ENCODE measurements at regions not wholly inside any gene's neighbourhood (a gene's known extent, or its start where the extent isn't known, plus 50 kb on each side); places are given as distances from the start of the nearest gene placed in this dataset.

GRCh38 chr10:88164471-88164870, 301.0 kb downstream of the PTEN start:
- in situ Hi-C loops (cut with HindIII; ENCODE audit: low pct_unique_long_range_greater_than_20kb, low sequenced_read_pairs): no loop called here
- H3K4me1 ChIP-seq (ENCODE audit: control insufficient read depth, insufficient read depth, low read length): no peaks in the 10 kb centered on the region
- H3K9me3 ChIP-seq (ENCODE audit: control insufficient read depth, insufficient read depth, low read depth, low read length): no peaks in the 10 kb centered on the region
- TF ChIP-seq CTCF (IDR thresholded peaks at IDR 0.05) (no peak), TCF7L2 (IDR thresholded peaks at IDR 0.05; ENCODE audit: low read depth, low read length) (no peak)
- TF ChIP-seq, protein P1, sequence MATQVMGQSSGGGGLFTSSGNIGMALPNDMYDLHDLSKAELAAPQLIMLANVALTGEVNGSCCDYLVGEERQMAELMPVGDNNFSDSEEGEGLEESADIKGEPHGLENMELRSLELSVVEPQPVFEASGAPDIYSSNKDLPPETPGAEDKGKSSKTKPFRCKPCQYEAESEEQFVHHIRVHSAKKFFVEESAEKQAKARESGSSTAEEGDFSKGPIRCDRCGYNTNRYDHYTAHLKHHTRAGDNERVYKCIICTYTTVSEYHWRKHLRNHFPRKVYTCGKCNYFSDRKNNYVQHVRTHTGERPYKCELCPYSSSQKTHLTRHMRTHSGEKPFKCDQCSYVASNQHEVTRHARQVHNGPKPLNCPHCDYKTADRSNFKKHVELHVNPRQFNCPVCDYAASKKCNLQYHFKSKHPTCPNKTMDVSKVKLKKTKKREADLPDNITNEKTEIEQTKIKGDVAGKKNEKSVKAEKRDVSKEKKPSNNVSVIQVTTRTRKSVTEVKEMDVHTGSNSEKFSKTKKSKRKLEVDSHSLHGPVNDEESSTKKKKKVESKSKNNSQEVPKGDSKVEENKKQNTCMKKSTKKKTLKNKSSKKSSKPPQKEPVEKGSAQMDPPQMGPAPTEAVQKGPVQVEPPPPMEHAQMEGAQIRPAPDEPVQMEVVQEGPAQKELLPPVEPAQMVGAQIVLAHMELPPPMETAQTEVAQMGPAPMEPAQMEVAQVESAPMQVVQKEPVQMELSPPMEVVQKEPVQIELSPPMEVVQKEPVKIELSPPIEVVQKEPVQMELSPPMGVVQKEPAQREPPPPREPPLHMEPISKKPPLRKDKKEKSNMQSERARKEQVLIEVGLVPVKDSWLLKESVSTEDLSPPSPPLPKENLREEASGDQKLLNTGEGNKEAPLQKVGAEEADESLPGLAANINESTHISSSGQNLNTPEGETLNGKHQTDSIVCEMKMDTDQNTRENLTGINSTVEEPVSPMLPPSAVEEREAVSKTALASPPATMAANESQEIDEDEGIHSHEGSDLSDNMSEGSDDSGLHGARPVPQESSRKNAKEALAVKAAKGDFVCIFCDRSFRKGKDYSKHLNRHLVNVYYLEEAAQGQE (IDR thresholded peaks at IDR 0.05; ENCODE audit: insufficient read depth in 1 of 2, low read depth in 2 of 2, low read length in 1 of 2): no peak
- DNase-seq (ENCODE audit: low read depth, low spot score) (no peak), ATAC-seq (no peak)
- ChIA-PET POLR2A (no interaction called here), CTCF (no interaction called here)
- no peak overlapping the region for H3K4me3 ChIP-seq (ENCODE audit: low read depth in 2 of 2, low read length in 2 of 2)
- 0 out of 2 replicates have a peak overlapping the region, but pooled peaks have one; percentile 8 for H3K27ac ChIP-seq (ENCODE audit: low read length)
- intact Hi-C loops (cut with micrococcal nuclease; ENCODE audit: unreplicated experiment): no loop called here
- no peaks in the 10 kb centered on the region for H3K27me3 ChIP-seq (ENCODE audit: control insufficient read depth, insufficient read depth, low read length)
- H3K36me3 ChIP-seq (ENCODE audit: control insufficient read depth, insufficient read depth, low read length): no peaks in the 10 kb centered on the region
- BruUV-seq (replicated peaks): no TSS peak

DNA sequence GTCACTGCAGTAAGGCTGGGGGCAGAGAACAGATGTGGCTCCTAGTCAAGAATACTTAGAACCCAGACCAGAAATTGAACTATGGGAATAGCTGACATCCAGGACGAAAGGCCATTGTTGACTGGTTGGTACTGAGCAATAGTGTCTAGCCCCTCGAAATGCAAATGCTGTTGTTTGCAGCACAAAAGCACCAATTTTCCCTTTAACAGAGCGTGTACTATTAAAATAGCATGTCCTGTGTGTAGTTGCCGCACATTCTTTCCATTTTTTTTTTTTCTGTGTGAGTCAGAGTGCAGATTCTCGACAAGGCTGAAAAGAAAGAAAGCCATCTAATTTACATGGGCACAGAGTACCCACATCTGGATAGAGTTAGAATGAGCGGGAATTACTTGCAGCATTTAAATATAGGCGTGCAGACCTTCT, 302.4 kb downstream of the PTEN start:
- no peak overlapping the region for H3K27ac ChIP-seq (ENCODE audit: low read length)
- H3K27me3 ChIP-seq (ENCODE audit: control insufficient read depth, insufficient read depth, low read length): no peaks in the 10 kb centered on the region
- in situ Hi-C loops (cut with HindIII; ENCODE audit: low pct_unique_long_range_greater_than_20kb, low sequenced_read_pairs): no loop called here
- intact Hi-C loops (cut with micrococcal nuclease; ENCODE audit: unreplicated experiment): no loop called here
- no TSS peak for BruUV-seq (replicated peaks)
- no peak for ATAC-seq
- POLR2A ChIA-PET: no interaction called here
- no peak for DNase-seq (ENCODE audit: low read depth, low spot score)
- no peak for TF ChIP-seq SIN3A (IDR thresholded peaks at IDR 0.05; ENCODE audit: borderline replicate concordance, insufficient read depth, low read depth, low read length)
- TF ChIP-seq, protein P1 (IDR thresholded peaks at IDR 0.05; ENCODE audit: insufficient read depth in 1 of 2, low read depth in 2 of 2, low read length in 1 of 2): no peak
- no peak for TF ChIP-seq POLR2AphosphoS5 (IDR thresholded peaks at IDR 0.05; ENCODE audit: low read depth, low read length)
- TF ChIP-seq CTCF (IDR thresholded peaks at IDR 0.05): no peak
- no peak for TF ChIP-seq TCF7L2 (IDR thresholded peaks at IDR 0.05; ENCODE audit: low read depth, low read length)
- H3K4me3 ChIP-seq (ENCODE audit: low read depth in 2 of 2, low read length in 2 of 2): no peak overlapping the region
- no peaks in the 10 kb centered on the region for H3K4me1 ChIP-seq (ENCODE audit: control insufficient read depth, insufficient read depth, low read length)
- no peaks in the 10 kb centered on the region for H3K9me3 ChIP-seq (ENCODE audit: control insufficient read depth, insufficient read depth, low read depth, low read length)
- no peaks in the 10 kb centered on the region for H3K36me3 ChIP-seq (ENCODE audit: control insufficient read depth, insufficient read depth, low read length)
- CTCF ChIA-PET: no interaction called here

Data from Panc1 (cell line).